ENCODE measurements at regions not wholly inside any gene's neighbourhood (a gene's known extent, or its start where the extent isn't known, plus 50 kb on each side); places are given as distances from the start of the nearest gene placed in this dataset.

GRCh38 chr13:84686973-84687372 is 804.7 kb upstream of the SLITRK1 start:
- TF ChIP-seq CTCF (conservative IDR thresholded peaks at IDR 0.05) (no peak), ZFX (IDR thresholded peaks at IDR 0.05) (no peak)
